Activated naive CD4-positive, alpha-beta T cell treated with anti-CD3 and anti-CD28 coated beads, Interleukin-2, amount 50 U/mL, for 72 hours (primary cell): ENCODE measurements at regions not wholly inside any gene's neighbourhood (a gene's known extent, or its start where the extent isn't known, plus 50 kb on each side); places are given as distances from the start of the nearest gene placed in this dataset.

ENCODE experiments used
- ATAC-seq, 2 donors: fragments of 150-1000 bp; cut with Tn5 transposase; 2 replicates each; pipeline ENCODE4 v1.10.0; 2021; ENCODE audit warnings: mild to moderate bottlenecking in 2 of 2, moderate library complexity in 2 of 2
- DNase-seq, 2 donors: peaks; one replicate each; pipeline ENCODE4 v3.0.0; 2021 to 2022; ENCODE audit warnings: low spot score in 2 of 2
- H3K27ac Mint-ChIP-seq, 2 donors: one replicate each; pipeline ENCODE4 v1.8.0; 2022; ENCODE audit warnings: mild to moderate bottlenecking in 2 of 2, mixed read lengths in 2 of 2
- H3K36me3 Mint-ChIP-seq, 2 donors: one replicate each; pipeline ENCODE4 v1.8.0; 2022; ENCODE audit warnings: mixed read lengths in 2 of 2
- H3K9me3 Mint-ChIP-seq, 2 donors: one replicate each; pipeline ENCODE4 v1.8.0; 2022; ENCODE audit warnings: mixed read lengths in 2 of 2

GRCh38 chr17:73987845-73988509 is 215.5 kb upstream of the RPL38 start:
- ATAC-seq (no peak), DNase-seq (no peak)
- Mint-ChIP-seq H3K36me3 (no peaks in the 10 kb centered on the region), H3K9me3 (no peaks in the 10 kb centered on the region), H3K27ac (no peak overlapping the region)

GRCh38 chr17:73989671-73990070 is 213.8 kb upstream of the RPL38 start:
- no peak for ATAC-seq
- Mint-ChIP-seq H3K36me3 (no peaks in the 10 kb centered on the region), H3K27ac (no peak overlapping the region), H3K9me3 (no peaks in the 10 kb centered on the region)
- no peak for DNase-seq

DNA sequence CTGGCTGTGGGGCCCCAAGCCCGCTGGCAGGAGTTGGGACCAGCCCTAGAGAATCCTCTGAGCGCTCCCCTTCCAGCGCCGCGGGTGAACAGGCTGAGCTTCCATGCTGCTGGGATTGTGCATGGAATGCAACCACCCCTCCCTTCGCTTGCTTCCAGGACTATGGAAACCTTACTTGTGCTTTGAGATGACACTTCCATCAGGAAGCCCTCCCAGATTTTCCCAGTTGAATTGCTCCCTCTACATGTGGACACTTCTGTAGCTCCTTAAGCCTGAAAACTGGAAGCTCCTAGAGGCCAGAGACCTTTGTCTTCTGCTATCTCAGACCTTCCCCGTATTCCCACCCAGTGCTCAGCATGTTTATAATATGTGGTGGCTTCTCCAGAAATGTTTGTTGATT is 213.2 kb upstream of the RPL38 start:
- ATAC-seq (no peak), DNase-seq (no peak)
- Mint-ChIP-seq H3K36me3 (no peaks in the 10 kb centered on the region), H3K27ac (no peak overlapping the region), H3K9me3 (no peaks in the 10 kb centered on the region)

DNA sequence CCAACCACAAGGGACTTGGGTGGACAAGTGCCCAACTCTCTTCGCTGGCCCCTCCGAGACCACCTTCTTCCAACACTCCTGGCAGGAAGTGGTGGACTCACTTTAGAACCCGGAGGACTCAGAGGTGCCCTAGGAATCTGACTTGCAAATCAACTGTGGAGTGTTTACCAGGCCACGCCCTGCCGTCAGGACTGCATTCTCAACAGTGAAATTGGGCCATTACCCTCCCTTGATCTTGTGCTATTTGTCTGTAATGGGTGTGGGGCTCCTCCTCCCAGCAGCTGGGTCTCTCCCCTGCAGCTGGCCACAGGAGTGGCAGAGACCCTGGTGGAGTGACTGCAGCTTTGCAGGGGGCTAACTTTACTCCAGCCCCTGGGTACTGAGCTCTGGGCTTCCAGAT is 212.2 kb upstream of the RPL38 start:
- ATAC-seq (no peak), DNase-seq (no peak)
- Mint-ChIP-seq H3K27ac (no peak overlapping the region), H3K36me3 (no peaks in the 10 kb centered on the region), H3K9me3 (no peaks in the 10 kb centered on the region)

DNA sequence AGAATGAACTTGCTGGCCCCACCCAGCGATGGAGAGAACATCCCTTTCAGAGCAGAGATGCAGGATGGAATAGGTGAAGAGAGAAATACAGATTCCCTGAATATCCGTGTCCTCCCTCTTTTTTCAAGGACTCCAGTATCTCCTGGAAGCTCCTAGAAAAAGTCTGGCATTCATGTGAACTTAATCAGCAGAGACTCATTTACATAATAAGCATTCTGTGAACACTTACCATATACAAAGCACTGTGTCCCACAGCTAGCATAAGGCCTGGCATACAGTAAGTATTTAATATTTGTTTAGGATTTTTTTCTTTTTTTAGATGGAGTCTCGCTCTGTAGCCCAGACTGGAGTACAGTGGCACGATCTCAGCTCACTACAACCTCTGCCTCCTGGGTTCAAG is 208.5 kb upstream of the RPL38 start:
- ATAC-seq (no peak), DNase-seq (no peak)
- Mint-ChIP-seq H3K9me3 (no peaks in the 10 kb centered on the region), H3K36me3 (no peaks in the 10 kb centered on the region), H3K27ac (no peak overlapping the region)

- ATAC-seq, result no peak
- no peak overlapping the region for H3K27ac Mint-ChIP-seq
- no peaks in the 10 kb centered on the region for H3K36me3 Mint-ChIP-seq
- no peak for DNase-seq
- H3K9me3 Mint-ChIP-seq, result no peaks in the 10 kb centered on the region
These were observed 206.4 kb upstream of the RPL38 start for GRCh38 chr17:73997059-73997458.

DNA sequence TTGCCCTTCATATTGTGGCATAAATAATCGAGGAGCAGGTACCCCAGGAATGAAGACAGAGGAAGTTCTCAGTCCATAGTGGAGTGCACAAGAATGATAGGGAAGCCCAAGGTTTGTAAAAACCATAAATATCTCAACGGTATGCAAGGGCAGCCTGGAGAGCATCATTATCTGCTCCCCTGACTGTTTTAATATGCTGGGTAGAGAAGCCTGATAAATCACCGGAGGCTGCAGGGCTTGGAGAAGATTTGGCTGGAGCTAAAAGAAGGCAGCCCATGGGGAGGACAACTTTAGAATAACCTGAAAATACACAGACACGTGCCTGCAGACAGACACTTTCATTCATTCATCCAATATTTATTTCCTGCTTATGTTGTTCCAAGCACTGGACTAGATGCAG is 205.2 kb upstream of the RPL38 start:
- Mint-ChIP-seq H3K27ac (peak overlapping the region in 1 of 2 donors; percentile 41), H3K36me3 (no peaks in the 10 kb centered on the region), H3K9me3 (no peaks in the 10 kb centered on the region)
- DNase-seq (no peak), ATAC-seq (no peak)

GRCh38 chr17:73998653-73999645 is 204.5 kb upstream of the RPL38 start:
- peak; percentile 76 to 90 for ATAC-seq
- no peaks in the 10 kb centered on the region for H3K9me3 Mint-ChIP-seq
- H3K27ac Mint-ChIP-seq, result no peak overlapping the region

DNA sequence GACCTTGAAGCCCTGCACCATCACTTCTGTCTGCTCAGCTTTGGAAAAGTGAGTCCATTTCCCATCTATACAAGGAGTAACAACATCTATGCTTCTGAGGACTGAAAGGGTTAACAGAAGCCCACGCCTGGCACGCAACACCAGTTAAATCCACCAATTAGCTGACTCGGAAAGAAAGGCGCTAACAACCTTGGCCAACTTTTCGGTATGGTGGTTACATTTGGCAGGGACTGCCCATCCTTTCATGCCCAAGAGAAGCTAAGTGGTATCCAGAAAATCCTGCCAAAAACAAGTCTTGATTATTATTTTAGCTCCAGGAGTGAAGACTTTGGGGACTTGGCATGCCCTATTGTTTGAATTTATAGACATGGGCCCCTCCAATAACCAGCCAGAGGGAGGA is 202.3 kb upstream of the RPL38 start:
- Mint-ChIP-seq H3K36me3 (no peaks in the 10 kb centered on the region), H3K27ac (no peak overlapping the region), H3K9me3 (no peaks in the 10 kb centered on the region)
- DNase-seq (no peak), ATAC-seq (no peak)

More at GRCh38 chr17:73998653-73999645, 204.5 kb upstream of the RPL38 start:
- DNase-seq, result peak; percentile 60 to 74
- H3K36me3 Mint-ChIP-seq, result no peaks in the 10 kb centered on the region

GRCh38 chr17:74002241-74002640 is 201.2 kb upstream of the RPL38 start:
- no peaks in the 10 kb centered on the region for H3K9me3 Mint-ChIP-seq
- no peak for DNase-seq
- H3K27ac Mint-ChIP-seq, result peak overlapping the region in 1 of 2 donors; percentile 60
- H3K36me3 Mint-ChIP-seq, result no peaks in the 10 kb centered on the region
- ATAC-seq, result no peak

- Mint-ChIP-seq H3K27ac (no peak overlapping the region), H3K36me3 (no peaks in the 10 kb centered on the region), H3K9me3 (no peaks in the 10 kb centered on the region)
- DNase-seq (no peak), ATAC-seq (no peak)
These were observed 199.4 kb upstream of the RPL38 start for GRCh38 chr17:74004056-74004455.

GRCh38 chr17:74005790-74006189 is 197.7 kb upstream of the RPL38 start:
- Mint-ChIP-seq H3K36me3 (no peaks in the 10 kb centered on the region), H3K27ac (no peak overlapping the region), H3K9me3 (no peaks in the 10 kb centered on the region)
- DNase-seq (no peak), ATAC-seq (no peak)

DNA sequence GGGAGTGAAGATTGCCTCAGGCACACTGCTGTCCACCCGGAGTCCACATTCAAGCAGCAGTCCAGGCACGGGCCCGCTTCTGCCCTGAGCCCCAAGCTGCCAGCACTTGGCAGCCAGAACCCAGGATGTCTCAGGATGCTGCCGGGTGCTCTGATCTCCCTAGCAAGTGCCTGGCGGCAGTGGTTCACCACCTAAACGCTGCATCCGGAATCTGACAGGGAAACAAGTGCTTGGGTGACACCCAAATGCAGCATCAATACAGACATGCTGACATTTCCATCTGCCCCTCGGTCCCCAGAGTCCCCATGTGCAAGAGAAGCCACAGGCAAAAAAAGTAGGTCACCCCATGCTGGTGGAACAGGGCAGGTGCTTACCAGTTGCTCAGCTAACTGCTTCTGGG is 197.1 kb upstream of the RPL38 start:
- Mint-ChIP-seq H3K36me3 (no peaks in the 10 kb centered on the region), H3K27ac (no peak overlapping the region)
- ATAC-seq, result no peak

GRCh38 chr17:74008196-74008595 is 195.3 kb upstream of the RPL38 start:
- Mint-ChIP-seq H3K36me3 (no peaks in the 10 kb centered on the region), H3K27ac (no peak overlapping the region), H3K9me3 (no peaks in the 10 kb centered on the region)
- DNase-seq (peak in 1 of 2 donors; percentile 39), ATAC-seq (peak; percentile 72 to 77)

More for the DNA sequence above, 197.1 kb upstream of the RPL38 start:
- DNase-seq, result no peak
- H3K9me3 Mint-ChIP-seq, result no peaks in the 10 kb centered on the region

GRCh38 chr17:74009056-74009625 is 194.3 kb upstream of the RPL38 start:
- no peak for DNase-seq
- Mint-ChIP-seq H3K9me3 (no peaks in the 10 kb centered on the region), H3K27ac (no peak overlapping the region), H3K36me3 (no peaks in the 10 kb centered on the region)
- ATAC-seq, result no peak

DNA sequence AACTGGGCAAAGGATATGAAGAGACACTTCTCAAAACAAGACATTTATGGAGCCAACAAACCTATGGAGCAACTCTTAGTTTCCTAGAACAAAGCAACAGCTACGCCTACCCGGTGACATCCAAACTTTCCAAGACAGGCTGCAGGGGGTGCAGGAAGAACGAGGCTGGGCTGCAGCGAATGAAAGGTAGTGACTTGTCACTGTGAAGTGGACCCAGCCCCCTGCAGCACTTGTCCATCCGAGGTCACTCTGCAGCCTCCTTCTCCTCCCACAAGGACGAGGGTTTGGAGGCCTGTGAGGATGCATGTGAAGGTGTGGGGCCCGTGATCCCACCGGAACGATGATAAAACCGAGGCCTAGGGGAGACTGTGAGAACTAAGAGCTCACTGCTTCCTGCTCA is 192.6 kb upstream of the RPL38 start:
- H3K9me3 Mint-ChIP-seq, result no peaks in the 10 kb centered on the region
- ATAC-seq, result no peak

GRCh38 chr17:74011966-74012365 is 191.5 kb upstream of the RPL38 start:
- no peaks in the 10 kb centered on the region for H3K9me3 Mint-ChIP-seq
- ATAC-seq (no peak), DNase-seq (no peak)
- H3K36me3 Mint-ChIP-seq, result no peaks in the 10 kb centered on the region
- H3K27ac Mint-ChIP-seq, result peak overlapping the region in 1 of 2 donors; percentile 46

More for the DNA sequence above, 192.6 kb upstream of the RPL38 start:
- no peak overlapping the region for H3K27ac Mint-ChIP-seq
- no peak for DNase-seq
- no peaks in the 10 kb centered on the region for H3K36me3 Mint-ChIP-seq
